ENCODE measurements at regions not wholly inside any gene's neighbourhood (a gene's known extent, or its start where the extent isn't known, plus 50 kb on each side); places are given as distances from the start of the nearest gene placed in this dataset.

- DNase-seq, result no peak
These were observed 305.7 kb upstream of the SSTR1 start for GRCh38 chr14:37901978-37902377.

- DNase-seq, result peak; percentile 1
These were observed 304.1 kb upstream of the SSTR1 start for GRCh38 chr14:37903343-37904191.

- DNase-seq, result no peak
These were observed 283.1 kb upstream of the SSTR1 start for GRCh38 chr14:37924622-37925021.

- DNase-seq, result no peak
These were observed 275.7 kb upstream of the SSTR1 start for GRCh38 chr14:37932008-37932407.

- no peak for DNase-seq
These were observed 275.2 kb upstream of the SSTR1 start for GRCh38 chr14:37932481-37932880.

GRCh38 chr14:37936971-37937370 is 270.7 kb upstream of the SSTR1 start:
- no peak for DNase-seq

GRCh38 chr14:37939442-37940028 is 268.2 kb upstream of the SSTR1 start:
- no peak for DNase-seq

GRCh38 chr14:37945959-37946358 is 261.7 kb upstream of the SSTR1 start:
- no peak for DNase-seq

- no peak for DNase-seq
These were observed 260.9 kb upstream of the SSTR1 start for GRCh38 chr14:37946819-37947218.

- DNase-seq, result no peak
These were observed 259.4 kb upstream of the SSTR1 start for GRCh38 chr14:37948266-37948665.

- DNase-seq, result no peak
These were observed 239.0 kb upstream of the SSTR1 start for GRCh38 chr14:37968664-37969240.

GRCh38 chr14:37969511-37969979 is 238.2 kb upstream of the SSTR1 start:
- no peak for DNase-seq

- DNase-seq, result no peak
These were observed 237.0 kb upstream of the SSTR1 start for GRCh38 chr14:37970696-37971095.

GRCh38 chr14:37972941-37973887 is 234.5 kb upstream of the SSTR1 start:
- no peak for DNase-seq

GRCh38 chr14:37974421-37974820 is 233.3 kb upstream of the SSTR1 start:
- DNase-seq, result no peak

- DNase-seq, result no peak
These were observed 230.2 kb upstream of the SSTR1 start for GRCh38 chr14:37977481-37977880.

GRCh38 chr14:37985826-37986470 is 221.8 kb upstream of the SSTR1 start:
- peak; percentile 34 for DNase-seq

- no peak for DNase-seq
These were observed 219.2 kb upstream of the SSTR1 start for GRCh38 chr14:37988472-37988871.

- DNase-seq, result no peak
These were observed 216.7 kb upstream of the SSTR1 start for GRCh38 chr14:37991027-37991426.

- no peak for DNase-seq
These were observed 215.2 kb upstream of the SSTR1 start for GRCh38 chr14:37992499-37992898.

GRCh38 chr14:37994846-37995372 is 212.8 kb upstream of the SSTR1 start:
- no peak for DNase-seq

GRCh38 chr14:37997017-37997416 is 210.7 kb upstream of the SSTR1 start:
- DNase-seq, result no peak
